Activated T-cell treated with anti-CD3 and anti-CD28 coated beads, Interleukin-2, amount 50 U/mL, for 4 hours (primary cell): ENCODE measurements at regions not wholly inside any gene's neighbourhood (a gene's known extent, or its start where the extent isn't known, plus 50 kb on each side); places are given as distances from the start of the nearest gene placed in this dataset.
"Not testable (repeated sequence)": the region's sequence is repeated elsewhere in the genome, so short reads cannot be mapped to it uniquely, and the experiment has no call there.

Experiments
- ATAC-seq, 2 donors: fragments of 200-7000 bp; cut with Tn5 transposase; one replicate each; pipeline ENCODE4 v1.10.0; 2021
- DNase-seq: peaks from one replicate; pipeline ENCODE4 v3.0.0-alpha.2; 2020
- H3K27me3 Mint-ChIP-seq: one replicate; pipeline ENCODE4 v1.8.0; 2021; ENCODE audit warnings: low read depth, mixed read lengths
- H3K36me3 Mint-ChIP-seq: one replicate; pipeline ENCODE4 v1.8.0; 2022; ENCODE audit warnings: mixed read lengths; ENCODE audit not compliant: insufficient read depth
- H3K4me1 Mint-ChIP-seq: one replicate; pipeline ENCODE4 v1.8.0; 2021; ENCODE audit warnings: low read depth, mixed read lengths
- H3K4me3 Mint-ChIP-seq: one replicate; pipeline ENCODE4 v1.8.0; 2021; ENCODE audit warnings: mild to moderate bottlenecking, moderate library complexity, mixed read lengths
- H3K9me3 Mint-ChIP-seq: one replicate; pipeline ENCODE4 v1.8.0; 2021; ENCODE audit warnings: mixed read lengths

DNA sequence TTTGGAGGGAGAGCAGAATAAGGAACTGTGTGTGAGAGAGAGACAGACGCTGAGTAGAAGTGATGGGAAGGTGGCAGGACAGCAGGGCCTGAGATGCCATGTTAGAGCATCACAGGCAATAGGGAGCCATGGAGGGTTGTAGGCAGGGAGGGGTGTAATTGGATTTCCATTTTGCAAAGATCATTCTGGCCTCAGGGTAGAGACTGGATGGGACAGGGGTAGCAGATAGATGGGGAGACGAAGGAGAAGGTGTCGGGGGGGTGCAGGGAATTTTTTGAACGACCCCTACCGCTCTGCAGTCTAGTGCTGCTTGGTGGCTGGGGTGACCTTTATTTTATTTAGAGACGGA is 106.4 kb downstream of the CRLF3 start:
- H3K36me3 Mint-ChIP-seq: not testable (repeated sequence)

DNA sequence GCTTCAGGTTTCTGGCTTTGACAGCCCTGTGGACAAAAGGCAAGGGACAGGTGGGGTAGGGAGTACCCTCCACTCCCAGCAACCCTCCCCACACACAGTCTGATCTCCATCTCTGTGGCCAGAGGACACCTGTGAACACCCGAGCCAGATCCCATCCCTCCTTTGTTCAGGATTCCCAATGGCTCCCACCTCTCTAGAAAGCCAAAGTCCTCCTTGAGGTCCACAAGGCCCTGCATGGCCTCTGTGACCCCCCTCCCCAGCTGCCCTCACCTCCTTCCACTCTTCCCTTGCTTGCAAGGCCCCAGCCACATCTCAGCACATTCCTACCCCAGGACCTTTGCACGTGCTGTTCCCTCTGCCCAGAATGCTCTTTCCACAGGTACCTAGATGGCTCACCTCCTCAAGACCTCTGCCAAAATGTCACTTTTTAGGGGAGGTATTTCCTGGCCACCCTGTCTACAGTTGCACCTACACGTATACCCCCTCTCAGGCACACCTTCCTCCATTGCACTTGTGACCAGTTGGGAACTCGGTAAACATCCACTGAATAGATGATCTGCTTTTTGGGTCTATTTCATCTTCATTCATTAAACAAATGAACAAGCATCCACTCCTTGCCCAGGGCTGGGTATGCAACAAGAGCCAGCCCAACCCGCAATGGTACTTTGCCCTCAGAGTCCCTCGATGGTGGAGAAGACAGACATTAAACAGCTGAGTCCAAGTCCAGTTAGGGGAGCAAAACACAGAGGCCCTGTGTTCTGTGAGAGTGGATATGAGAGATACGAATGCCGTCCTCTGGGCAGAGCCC is 107.0 kb downstream of the CRLF3 start:
- no peak for DNase-seq
- Mint-ChIP-seq H3K9me3 (no peaks in the 10 kb centered on the region), H3K36me3 (no peaks in the 10 kb centered on the region), H3K4me1 (peaks cover 3% of the 10 kb centered on the region), H3K27me3 (no peaks in the 10 kb centered on the region), H3K4me3 (no peak overlapping the region)
- no peak for ATAC-seq

More for the DNA sequence above, 106.4 kb downstream of the CRLF3 start:
- ATAC-seq, H3K4me1 Mint-ChIP-seq, DNase-seq, H3K4me3 Mint-ChIP-seq, H3K9me3 Mint-ChIP-seq, H3K27me3 Mint-ChIP-seq: not testable (repeated sequence)

DNA sequence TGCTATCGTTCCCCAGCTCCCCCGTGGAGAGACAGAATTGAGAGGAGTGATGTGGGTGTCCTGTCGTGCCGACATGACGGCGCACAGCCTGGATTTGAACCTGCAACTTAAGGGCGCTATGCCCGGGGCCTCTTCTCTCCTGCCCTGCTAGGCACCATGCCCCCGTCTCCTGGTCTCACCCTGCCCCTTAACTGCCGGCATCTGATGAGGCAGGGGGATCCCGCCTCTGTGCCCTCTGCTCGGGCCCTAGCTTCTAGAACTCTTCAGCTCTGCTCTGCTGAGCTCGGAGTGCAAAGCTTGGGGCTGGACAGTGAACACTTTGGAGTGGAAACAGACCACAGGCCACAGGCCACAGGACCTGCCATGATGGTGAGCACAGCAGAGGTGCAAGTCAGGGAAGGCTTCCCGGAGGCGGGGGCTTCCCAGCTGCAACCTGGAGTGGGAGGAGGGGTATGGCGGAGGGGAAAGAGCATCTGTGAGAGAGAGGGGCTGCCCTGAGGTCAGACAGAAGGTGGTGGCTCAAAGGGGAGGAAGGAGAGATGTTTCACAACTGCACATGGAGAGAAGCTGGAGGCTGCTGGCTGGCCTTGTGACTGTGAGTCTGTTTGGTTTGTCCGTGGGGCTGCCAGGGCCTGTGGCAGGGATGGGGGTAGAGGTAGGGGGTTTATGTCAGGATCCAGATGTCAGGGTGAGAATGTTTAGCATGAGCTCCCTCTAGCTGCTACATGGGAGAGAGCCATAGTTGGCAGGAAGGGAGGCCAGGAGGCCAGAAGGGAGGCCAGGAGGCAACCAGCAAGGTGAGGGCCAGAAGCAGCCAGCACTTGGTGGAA is 107.8 kb downstream of the CRLF3 start:
- Mint-ChIP-seq H3K4me1 (peaks cover 3% of the 10 kb centered on the region), H3K27me3 (no peaks in the 10 kb centered on the region), H3K4me3 (no peak overlapping the region), H3K36me3 (no peaks in the 10 kb centered on the region), H3K9me3 (no peaks in the 10 kb centered on the region)
- DNase-seq (no peak), ATAC-seq (no peak)

DNA sequence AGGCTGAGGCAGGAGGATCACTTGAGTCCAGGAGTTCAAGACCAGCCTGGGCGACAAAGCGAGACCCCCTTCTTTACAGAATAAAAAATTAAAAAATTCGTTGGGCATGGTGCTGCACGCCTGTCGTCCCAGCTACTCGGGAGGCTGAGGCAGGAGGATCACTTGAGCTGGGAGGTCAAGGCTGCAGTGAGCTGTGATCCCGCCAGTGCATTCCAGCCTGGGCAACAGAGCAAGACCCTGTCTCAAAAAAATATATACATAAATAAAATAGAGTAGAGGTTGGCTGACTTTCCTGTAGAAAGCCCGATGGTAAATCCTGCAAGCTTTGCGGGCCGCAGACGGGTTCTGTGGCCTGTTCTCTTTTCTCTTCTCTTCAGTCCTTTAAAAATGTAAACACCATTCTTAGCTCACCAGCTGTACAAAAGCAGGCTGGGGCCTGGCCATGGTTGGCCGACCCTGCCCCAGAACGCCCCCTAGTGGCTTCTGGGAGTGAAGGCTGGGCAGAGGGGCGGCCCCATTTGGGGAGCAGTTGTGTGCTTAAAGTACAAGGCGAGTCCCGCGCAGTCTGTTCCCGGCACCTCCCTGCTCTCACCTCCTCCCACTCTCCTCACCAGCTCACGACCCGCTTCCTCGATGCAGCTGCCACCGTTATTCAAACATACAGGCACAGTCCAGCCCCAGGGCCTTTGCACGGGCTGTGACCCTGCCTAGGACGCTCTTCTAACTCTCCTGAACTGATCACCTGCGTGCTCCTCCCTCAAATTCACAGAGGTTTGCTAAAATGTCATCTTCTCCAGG is 109.5 kb downstream of the CRLF3 start:
- not testable (repeated sequence) for H3K4me3 Mint-ChIP-seq, H3K27me3 Mint-ChIP-seq, H3K36me3 Mint-ChIP-seq, H3K9me3 Mint-ChIP-seq
- DNase-seq: peak; percentile 38
- H3K4me1 Mint-ChIP-seq: peaks cover 10% of the 10 kb centered on the region
- ATAC-seq: peak; percentile 77 to 82

DNA sequence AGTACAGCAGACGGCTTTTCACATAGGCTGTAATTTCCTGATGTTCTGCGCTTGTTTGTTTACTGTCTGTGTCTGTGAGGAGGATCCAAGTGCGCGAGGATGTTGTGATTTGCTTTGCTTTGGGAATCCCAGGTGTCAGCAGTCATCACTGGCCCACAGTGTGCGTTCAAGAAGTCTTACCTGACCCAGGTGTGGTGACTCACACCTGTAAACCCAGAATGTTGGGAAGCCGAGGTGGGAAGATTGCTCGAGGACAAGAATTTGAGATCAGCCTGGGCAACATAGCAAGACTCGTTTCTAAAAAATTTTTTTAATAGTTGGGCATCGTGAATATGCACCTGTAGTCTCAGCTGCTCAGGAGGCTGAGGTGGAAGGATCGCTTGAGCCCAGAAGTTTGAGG is 110.7 kb downstream of the CRLF3 start:
- not testable (repeated sequence) for DNase-seq, H3K36me3 Mint-ChIP-seq, H3K4me1 Mint-ChIP-seq, H3K27me3 Mint-ChIP-seq, H3K4me3 Mint-ChIP-seq, H3K9me3 Mint-ChIP-seq, ATAC-seq

DNA sequence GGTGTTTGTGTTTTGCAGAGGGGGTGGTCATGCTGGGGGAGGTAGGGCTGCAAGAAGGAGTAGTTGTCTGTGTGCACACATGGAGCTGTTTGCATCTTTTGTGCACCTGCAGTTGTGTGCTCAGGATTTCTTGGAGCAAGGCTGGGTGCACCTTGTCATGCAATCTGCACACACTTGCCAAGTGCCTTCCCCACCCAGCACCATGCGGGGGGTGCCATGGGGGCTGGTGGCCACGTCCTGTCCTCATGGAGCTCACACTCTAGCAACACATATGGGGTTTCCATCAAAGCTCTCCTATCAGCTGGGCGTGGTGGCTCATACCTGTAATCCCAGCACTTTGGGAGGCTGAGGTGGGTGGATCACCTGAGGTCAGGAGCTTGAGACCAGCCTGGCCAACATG is 111.6 kb downstream of the CRLF3 start:
- H3K27me3 Mint-ChIP-seq, H3K9me3 Mint-ChIP-seq, ATAC-seq, DNase-seq, H3K36me3 Mint-ChIP-seq, H3K4me3 Mint-ChIP-seq: not testable (repeated sequence)
- H3K4me1 Mint-ChIP-seq: peaks cover 12% of the 10 kb centered on the region

DNA sequence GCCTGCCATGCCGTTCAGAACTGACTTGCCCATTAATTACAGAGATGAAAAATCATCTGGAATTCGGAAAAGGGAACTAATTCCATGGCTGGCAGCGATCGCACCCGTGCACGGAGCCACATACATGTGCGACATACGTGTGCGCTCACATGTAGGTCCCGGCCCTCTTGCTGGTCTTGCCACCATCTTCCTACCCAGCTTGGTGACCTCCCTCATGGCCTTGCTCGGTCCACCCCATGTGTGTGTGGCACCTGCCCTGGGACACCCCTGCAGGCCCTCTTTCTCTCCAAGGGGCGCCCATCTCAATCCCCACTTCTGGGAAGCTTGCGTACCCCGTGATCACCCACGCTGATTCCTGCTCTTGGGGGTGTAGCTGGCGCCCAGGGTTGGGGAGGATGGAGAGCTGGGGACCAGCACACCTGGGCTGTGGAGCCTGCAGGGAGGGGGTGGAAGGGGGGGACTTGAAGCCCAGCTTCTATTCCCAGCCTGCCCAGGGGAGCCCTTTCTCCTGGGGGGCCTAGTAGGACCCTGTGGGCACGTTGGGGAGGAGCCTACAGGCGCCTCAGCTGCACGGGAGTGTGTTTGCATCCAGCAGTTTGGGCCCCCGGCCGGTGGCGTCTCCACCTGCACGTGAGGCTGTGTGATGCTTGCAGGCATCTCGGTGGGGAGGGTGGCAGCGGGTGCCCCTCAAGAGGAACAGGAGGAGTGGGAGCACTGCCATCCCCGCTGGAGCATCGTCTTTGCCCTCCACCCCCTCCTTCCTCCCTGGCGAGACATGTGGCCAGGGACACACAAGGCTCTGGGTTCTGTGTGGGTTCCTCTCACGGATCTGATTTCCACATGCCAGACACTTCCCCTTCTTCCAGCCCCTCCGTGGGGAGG is 112.6 kb downstream of the CRLF3 start:
- H3K36me3 Mint-ChIP-seq, ATAC-seq, H3K9me3 Mint-ChIP-seq, DNase-seq, H3K27me3 Mint-ChIP-seq: not testable (repeated sequence)
- Mint-ChIP-seq H3K4me1 (peaks cover 21% of the 10 kb centered on the region), H3K4me3 (peak overlapping the region; percentile 81)

DNA sequence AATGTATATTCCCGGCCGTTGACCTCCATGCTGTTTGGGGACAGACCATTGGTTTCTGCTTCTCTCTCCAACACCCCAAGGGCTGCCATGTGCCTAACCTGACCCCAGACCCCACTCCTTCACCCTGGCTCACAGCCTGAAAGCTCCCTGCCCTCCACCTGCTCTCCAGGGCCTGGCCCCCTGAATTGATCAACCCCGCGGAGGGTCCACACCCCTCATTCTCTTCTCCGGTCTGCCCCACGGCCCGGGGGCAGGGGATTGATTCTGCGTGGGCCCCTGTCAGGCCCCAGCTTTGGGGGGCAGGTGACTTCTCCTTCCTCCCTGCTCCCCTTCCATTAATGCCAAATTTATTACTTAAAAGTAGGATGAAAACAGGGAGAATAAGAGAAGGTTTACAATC is 113.3 kb downstream of the CRLF3 start:
- DNase-seq, H3K36me3 Mint-ChIP-seq, ATAC-seq, H3K27me3 Mint-ChIP-seq, H3K9me3 Mint-ChIP-seq: not testable (repeated sequence)
- H3K4me1 Mint-ChIP-seq: peaks cover 27% of the 10 kb centered on the region
- H3K4me3 Mint-ChIP-seq: peak overlapping the region; percentile 81

DNA sequence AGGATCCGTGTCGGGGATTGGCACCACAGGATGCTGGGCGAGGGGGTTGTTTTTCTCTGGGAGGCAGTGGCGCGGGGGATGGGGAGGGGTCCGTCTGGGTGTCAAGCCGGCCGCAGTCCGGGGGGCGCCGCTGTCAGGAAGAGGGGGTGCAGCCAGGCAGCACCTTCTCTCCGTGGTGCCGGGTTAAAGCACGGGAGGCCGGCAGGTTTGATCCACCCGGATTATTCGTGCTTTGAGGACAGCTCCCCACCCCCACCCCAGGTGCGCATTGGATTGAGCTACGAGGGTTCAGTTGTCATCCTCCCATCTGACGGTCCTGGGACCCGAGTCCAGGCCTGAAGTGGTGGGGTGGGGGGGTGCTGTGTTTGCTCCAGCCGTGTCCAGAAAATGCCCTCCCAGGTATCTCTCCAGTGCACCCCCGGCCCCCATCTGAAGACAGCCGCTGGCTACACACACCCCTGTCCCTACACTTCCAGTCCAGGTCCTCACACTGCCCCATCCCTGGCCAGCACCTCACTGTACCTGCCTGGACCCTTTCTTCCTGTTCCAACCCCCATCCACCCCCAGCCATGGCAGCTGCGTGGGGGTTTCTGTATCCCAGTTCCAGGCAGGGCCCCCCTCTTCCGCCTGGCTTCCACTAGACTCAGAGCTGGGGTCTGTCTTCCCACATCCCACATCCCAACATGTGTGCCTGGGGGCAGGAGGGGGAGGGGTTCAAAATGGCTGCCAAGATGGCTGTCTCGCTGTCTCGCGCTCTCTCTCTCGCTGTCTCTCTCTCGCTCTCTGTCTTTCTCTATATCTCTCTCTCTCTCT is 114.0 kb downstream of the CRLF3 start:
- H3K27me3 Mint-ChIP-seq, ATAC-seq, DNase-seq, H3K36me3 Mint-ChIP-seq, H3K9me3 Mint-ChIP-seq: not testable (repeated sequence)
- Mint-ChIP-seq H3K4me3 (peak overlapping the region; percentile 81), H3K4me1 (peaks cover 27% of the 10 kb centered on the region)

DNA sequence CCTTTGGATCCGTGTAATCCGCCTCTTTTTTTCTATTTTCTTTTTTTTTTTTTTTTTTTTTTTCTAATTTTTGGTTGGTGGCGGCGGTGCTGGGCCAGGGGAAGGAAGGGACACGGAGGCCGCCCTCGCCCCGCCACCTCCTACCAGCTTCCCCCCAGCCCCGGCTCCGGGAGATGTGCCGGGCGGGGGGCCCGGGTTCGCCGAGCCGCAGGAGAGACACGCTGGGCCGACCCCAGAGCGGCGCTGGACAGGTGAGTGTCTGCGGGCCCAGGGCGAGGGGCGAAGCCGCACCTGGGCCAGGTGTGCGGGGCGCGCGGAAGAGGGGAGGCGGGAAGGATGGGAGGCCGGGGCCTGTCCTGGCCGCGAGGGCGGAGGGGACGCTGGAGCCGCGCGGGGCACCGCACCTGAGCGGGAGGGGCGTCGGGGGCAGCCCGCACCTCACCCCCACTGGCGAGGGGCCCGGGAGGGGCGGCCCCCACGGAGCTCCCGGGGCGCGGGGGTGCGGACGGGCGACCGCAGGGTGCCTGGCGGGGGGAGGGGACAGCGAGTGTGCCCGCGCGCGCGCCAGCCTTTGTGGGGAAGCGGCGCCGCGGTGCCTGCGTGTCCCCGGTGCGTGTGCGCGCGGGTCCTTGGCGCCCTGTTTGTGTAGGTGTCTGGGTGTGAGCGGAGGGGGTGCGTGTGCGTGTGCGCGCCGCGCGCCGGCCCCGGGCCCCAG is 114.8 kb downstream of the CRLF3 start:
- ATAC-seq (peak in 1 of 2 donors; percentile 6), DNase-seq (peak; percentile 19)
- H3K9me3 Mint-ChIP-seq, H3K36me3 Mint-ChIP-seq: not testable (repeated sequence)
- Mint-ChIP-seq H3K4me3 (peak overlapping the region; percentile 81), H3K4me1 (peaks cover 27% of the 10 kb centered on the region), H3K27me3 (peaks cover 12% of the 10 kb centered on the region)

DNA sequence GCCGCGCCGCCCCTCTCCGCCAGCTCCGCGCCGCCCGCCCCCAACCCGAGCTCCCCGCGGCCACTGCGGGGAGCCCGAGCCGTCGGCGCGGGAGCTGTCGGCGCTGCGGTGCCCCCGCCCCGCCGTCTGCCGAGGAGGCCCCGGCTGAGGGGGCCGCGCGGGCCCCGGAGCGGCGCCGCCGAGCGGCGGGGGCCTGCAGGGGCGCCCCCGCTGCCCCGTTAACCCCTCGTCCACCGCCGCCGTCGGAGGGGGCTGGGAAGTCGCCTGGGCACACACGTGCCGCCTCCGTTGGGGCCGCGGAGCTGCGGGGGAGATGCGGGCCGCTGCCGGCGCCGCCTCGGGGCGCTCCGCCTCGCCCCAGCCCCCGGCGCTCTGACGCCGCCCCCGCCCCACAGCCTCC is 115.4 kb downstream of the CRLF3 start:
- Mint-ChIP-seq H3K4me1 (peaks cover 27% of the 10 kb centered on the region), H3K27me3 (peaks cover 13% of the 10 kb centered on the region)
- not testable (repeated sequence) for H3K9me3 Mint-ChIP-seq, H3K36me3 Mint-ChIP-seq, H3K4me3 Mint-ChIP-seq, DNase-seq
- ATAC-seq: peak; percentile 28 to 44

DNA sequence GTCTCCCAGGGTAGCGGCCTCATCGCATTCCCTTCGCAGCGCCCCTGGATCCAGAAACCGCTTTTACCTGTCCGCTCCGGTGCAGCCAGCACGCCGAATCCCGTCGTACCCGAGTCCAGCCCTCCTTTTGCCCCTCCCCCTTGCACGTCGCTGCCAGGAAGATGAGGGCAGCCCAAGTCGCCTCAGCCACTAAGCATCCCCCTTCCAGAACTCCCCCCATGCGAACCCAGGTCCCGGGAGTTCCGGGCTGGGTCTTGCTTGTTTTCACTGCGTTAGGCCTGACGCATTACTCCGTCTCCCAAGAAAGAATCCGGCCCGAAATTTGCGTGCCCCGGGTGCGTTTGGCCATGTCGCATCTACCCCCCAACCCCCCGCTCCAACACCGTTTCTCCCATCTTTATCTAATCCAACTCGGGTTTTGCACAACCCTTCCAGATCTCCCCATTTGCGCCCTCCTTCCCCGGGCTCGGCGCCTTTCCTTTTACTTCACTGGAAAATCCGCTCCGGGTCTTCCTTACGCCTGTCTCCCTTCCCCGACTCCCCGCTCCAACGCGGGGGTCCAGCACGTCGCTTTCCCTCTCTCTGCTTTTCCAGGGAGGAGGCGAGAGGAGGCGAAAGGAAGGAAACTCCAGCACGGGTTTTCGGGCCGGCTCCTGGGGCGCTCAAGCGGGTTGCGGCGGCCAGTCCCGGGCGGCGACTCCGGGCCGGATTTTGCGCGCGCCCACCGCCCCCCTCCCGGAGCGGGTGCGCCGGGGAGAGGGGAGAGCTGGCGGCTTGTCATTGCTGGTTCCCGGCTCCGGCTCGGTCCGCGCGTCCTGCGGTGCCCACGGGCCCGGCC is 116.0 kb downstream of the CRLF3 start:
- H3K36me3 Mint-ChIP-seq, H3K9me3 Mint-ChIP-seq: not testable (repeated sequence)
- H3K27me3 Mint-ChIP-seq: peaks cover 13% of the 10 kb centered on the region
- peak; percentile 76 for ATAC-seq
- peak; percentile 58 for DNase-seq
- H3K4me3 Mint-ChIP-seq: peak overlapping the region; percentile 90
- peaks cover 27% of the 10 kb centered on the region for H3K4me1 Mint-ChIP-seq
